GM13977 (cell line): ENCODE measurements at regions not wholly inside any gene's neighbourhood (a gene's known extent, or its start where the extent isn't known, plus 50 kb on each side); places are given as distances from the start of the nearest gene placed in this dataset.

Experiments
- DNase-seq: peaks from one replicate; pipeline ENCODE4 v3.0.0; 2012; ENCODE audit warnings: low spot score
- in situ Hi-C: fragments of 300-500 bp; cut with MboI; formaldehyde crosslinking; loops from one replicate; pipeline ENCODE4 v1.12.0; 2022; ENCODE audit warnings: low sequenced_read_pairs, low pct_unique_long_range_greater_than_20kb, mixed read lengths, inconsistent platforms; ENCODE audit not compliant: unreplicated experiment
- TF ChIP-seq, protein P1 (sequence below): IDR thresholded peaks from 2 replicates; pipeline ENCODE4 v1.5.1; 2012; ENCODE audit warnings: mild to moderate bottlenecking, control low read depth; ENCODE audit not compliant: insufficient read depth; ENCODE audit errors: extremely low read depth, missing control alignments

DNA sequence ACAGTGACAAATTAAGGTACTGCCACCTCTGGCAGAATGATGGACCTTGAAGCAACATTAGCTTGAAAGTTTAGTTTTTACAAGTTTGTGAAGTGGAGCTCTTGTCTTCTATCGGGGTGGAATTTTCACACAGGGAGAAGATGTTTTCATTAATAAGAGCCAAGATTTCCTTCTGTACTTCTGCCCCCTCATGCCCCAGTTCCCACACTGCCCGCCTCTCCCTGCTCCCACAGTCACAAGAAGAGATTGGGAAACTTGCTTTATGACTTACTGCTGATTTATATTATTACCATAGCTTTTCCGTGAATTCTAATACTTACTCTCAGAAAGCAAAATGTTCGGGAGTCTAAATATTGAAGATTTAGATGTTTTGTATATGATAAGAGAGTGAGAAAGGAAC, 539.8 kb upstream of the ARX start:
- in situ Hi-C loops, result no loop called here
- TF ChIP-seq, protein P1, sequence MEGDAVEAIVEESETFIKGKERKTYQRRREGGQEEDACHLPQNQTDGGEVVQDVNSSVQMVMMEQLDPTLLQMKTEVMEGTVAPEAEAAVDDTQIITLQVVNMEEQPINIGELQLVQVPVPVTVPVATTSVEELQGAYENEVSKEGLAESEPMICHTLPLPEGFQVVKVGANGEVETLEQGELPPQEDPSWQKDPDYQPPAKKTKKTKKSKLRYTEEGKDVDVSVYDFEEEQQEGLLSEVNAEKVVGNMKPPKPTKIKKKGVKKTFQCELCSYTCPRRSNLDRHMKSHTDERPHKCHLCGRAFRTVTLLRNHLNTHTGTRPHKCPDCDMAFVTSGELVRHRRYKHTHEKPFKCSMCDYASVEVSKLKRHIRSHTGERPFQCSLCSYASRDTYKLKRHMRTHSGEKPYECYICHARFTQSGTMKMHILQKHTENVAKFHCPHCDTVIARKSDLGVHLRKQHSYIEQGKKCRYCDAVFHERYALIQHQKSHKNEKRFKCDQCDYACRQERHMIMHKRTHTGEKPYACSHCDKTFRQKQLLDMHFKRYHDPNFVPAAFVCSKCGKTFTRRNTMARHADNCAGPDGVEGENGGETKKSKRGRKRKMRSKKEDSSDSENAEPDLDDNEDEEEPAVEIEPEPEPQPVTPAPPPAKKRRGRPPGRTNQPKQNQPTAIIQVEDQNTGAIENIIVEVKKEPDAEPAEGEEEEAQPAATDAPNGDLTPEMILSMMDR, result no peak
- no peak for DNase-seq

DNA sequence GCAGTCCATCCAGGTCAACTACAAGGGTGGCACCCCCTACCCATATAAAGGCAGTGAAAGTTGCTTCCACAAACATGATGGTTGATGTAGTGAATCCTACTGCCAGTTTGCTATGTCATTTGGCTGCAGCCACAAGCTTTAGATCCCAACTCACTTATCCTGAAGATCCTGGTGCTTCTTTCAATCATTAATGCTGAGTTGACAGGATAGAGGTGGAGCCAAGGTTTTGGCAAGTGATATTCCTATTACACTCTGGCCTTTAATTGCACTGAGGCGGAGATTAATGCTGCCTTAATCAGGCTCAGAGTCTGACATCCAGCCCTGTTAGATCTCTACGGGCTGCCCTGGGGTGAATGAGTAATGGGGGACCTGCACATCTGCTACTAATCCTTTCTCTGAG, 542.4 kb upstream of the ARX start:
- DNase-seq, result no peak
- in situ Hi-C loops, result no loop called here
- TF ChIP-seq, protein P1, result no peak

DNA sequence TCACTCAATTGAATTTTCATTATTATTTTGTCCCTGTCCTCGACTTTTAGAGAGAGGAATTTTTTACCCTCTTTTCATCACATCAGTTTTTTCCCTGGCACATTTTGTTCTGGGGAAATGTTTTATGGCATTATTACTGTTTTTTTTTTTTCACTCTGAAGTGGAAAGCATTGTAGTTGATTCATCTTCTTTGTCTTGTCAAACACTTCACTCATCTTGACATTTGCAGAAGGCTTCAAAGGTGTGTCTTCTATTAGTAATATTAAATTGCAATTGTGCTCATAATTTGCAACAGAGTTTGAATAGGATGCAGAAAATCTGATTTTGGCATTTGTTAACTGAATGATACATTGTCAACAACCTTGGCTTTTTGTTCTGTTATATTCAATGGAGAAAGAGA, 545.4 kb upstream of the ARX start:
- in situ Hi-C loops, result no loop called here
- TF ChIP-seq, protein P1, result no peak

DNA sequence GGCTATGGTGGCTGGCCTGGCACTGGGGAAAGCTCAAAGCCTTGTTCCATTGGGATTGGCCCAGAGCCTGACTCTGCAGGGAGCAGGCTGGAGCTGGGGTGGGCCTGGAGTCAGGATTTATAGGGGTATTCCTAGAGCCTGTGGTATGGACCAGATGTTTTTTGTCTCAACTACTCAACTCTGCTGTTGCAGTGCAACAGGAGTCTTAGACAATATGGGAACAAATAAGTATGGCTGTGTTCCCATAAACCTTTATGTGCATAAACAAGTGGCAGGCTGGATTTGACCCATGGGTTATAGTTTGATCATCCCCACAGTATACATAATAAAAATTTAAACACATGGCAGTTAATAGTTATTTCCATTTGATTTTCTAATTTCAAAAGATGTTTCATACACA, 557.9 kb upstream of the ARX start:
- in situ Hi-C loops, result no loop called here
- TF ChIP-seq, protein P1, result no peak
- DNase-seq, result no peak

More for the DNA sequence above, 545.4 kb upstream of the ARX start:
- DNase-seq, result no peak

DNA sequence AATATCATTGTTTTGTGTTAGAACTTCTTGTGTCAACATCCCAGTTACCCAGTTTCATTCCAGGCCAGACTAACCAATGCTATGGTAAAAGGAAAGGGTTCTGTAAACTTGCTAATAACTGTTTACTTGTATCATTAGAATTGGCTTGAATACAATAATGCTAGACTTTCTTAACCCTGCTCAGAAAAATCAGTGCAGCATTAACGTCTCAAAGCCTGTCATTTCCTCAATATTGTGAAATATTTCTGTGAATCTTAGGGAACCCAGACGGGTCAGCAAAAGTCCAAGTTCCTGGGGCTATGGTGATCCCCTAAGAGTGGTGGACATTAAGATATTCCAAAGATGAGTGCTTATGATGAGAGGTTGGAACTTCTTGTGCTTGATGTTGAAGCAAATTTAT, 541.2 kb upstream of the MAGEB18 start:
- in situ Hi-C loops, result no loop called here
- TF ChIP-seq, protein P1, result no peak
- DNase-seq, result no peak

DNA sequence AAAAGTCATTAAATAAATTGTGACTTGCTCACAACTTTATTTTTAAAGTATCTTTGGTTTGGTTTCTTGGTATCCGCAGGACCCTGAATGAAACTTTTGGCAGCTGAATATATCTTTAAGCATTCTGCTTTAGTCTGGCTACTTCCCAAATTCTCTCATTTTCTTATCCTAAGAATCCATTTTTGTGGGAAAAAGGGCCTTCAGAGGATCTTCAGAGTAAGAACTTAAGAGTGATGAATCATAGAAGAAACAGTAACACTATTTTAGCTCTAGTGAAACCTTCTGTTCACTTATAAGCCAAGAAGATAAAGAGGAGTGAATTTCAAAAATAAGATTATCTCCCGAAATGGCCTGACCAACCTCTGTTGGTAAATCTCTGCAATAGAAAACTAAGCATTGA, 540.6 kb upstream of the MAGEB18 start:
- in situ Hi-C loops, result no loop called here
- DNase-seq, result no peak
- TF ChIP-seq, protein P1, result no peak

DNA sequence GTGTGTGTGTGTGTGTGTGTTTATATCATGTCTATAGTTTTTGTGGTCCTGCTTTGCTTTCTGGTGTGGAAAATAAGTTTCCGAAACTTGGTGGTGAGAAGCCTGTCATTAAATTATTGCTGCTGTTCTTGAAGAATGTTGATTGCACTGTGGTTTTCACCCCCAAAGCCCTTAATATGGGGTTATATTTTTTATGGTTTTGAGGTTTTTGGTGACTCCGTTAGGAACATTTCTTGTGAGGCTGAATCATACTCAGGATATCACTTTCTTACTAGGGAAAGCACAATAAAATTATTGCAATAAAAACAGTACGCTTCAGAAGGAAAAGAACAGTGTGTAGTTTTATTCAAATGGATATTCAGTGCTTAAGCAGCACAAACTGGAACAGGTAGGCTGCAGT, 539.1 kb upstream of the MAGEB18 start:
- in situ Hi-C loops, result no loop called here
- TF ChIP-seq, protein P1, result no peak
- no peak for DNase-seq
